ENCODE measurements at regions not wholly inside any gene's neighbourhood (a gene's known extent, or its start where the extent isn't known, plus 50 kb on each side); places are given as distances from the start of the nearest gene placed in this dataset.

DNA sequence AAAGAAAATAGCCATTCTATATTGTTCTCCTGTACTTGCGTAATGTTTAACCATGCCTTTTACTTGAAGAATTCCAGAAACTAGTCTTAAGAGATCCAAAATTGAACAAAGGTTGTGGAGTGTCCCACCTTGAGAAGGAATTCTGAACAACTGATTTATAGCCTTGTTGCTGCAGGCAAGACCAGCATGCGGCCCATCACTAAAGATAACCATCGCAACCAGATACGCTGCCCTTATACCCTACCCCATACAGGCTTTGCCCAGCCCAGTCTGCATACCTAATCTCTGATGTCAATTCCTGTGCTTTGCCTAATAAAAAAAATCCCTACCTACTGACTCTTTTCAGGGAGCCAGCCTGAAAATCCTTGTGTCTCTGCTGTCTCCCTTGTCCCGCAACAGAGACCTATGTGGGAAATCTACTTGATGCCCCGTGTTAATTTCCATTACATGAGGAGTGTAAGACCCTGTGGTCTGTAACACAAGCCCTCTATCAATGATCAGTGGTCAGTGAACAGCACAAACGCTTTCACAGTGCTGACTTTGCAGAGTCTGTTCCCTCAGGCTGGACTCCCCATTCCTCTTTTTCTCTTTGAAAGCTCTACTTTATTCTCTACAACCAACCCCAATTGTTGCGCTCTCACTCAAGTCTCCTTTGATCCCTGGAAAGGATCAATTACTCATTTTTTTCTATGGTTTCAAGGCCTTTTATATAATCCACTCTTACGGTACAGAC is 125.7 kb upstream of the BTBD3 start:
- TF ChIP-seq, protein P1, sequence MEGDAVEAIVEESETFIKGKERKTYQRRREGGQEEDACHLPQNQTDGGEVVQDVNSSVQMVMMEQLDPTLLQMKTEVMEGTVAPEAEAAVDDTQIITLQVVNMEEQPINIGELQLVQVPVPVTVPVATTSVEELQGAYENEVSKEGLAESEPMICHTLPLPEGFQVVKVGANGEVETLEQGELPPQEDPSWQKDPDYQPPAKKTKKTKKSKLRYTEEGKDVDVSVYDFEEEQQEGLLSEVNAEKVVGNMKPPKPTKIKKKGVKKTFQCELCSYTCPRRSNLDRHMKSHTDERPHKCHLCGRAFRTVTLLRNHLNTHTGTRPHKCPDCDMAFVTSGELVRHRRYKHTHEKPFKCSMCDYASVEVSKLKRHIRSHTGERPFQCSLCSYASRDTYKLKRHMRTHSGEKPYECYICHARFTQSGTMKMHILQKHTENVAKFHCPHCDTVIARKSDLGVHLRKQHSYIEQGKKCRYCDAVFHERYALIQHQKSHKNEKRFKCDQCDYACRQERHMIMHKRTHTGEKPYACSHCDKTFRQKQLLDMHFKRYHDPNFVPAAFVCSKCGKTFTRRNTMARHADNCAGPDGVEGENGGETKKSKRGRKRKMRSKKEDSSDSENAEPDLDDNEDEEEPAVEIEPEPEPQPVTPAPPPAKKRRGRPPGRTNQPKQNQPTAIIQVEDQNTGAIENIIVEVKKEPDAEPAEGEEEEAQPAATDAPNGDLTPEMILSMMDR (IDR thresholded peaks at IDR 0.05; ENCODE audit: insufficient read depth, low read length, poor library complexity, severe bottlenecking): no peak
- Histone ChIP-seq H3K36me3 (ENCODE audit: control insufficient read depth, insufficient read depth, low read length) (no peaks in the 10 kb centered on the region), H3K27me3 (replicated peaks; ENCODE audit: control insufficient read depth, insufficient read depth, low read length) (no peaks in the 10 kb centered on the region), H3K4me3 (replicated peaks; ENCODE audit: low read depth, low read length) (no peak overlapping the region)
- DNase-seq (ENCODE audit: extremely low read depth, insufficient read length): no peak

DNA sequence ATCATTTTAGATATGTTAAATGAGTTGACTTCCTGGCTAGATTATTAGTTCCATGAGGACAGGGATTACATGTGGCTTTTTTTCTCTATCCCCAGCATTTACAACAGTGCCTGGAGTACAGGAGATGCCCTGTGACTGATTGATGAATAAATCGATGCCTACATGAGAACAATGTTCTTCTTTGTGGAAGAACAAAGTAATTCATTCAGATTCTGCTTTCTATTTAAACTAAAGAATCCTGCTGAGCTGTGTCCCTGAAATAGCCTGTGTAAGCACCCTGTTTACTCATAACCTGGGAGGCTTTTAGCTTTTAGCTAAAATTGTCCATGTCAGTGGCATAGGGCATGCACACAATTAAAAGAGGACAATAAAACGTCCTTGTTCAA is 125.1 kb upstream of the BTBD3 start:
- H3K27me3 ChIP-seq (replicated peaks; ENCODE audit: control insufficient read depth, insufficient read depth, low read length): no peaks in the 10 kb centered on the region
- H3K36me3 ChIP-seq (ENCODE audit: control insufficient read depth, insufficient read depth, low read length): no peaks in the 10 kb centered on the region
- no peak overlapping the region for H3K4me3 ChIP-seq (replicated peaks; ENCODE audit: low read depth, low read length)
- no peak for DNase-seq (ENCODE audit: extremely low read depth, insufficient read length)
- TF ChIP-seq, protein P1 (IDR thresholded peaks at IDR 0.05; ENCODE audit: insufficient read depth, low read length, poor library complexity, severe bottlenecking): no peak

DNA sequence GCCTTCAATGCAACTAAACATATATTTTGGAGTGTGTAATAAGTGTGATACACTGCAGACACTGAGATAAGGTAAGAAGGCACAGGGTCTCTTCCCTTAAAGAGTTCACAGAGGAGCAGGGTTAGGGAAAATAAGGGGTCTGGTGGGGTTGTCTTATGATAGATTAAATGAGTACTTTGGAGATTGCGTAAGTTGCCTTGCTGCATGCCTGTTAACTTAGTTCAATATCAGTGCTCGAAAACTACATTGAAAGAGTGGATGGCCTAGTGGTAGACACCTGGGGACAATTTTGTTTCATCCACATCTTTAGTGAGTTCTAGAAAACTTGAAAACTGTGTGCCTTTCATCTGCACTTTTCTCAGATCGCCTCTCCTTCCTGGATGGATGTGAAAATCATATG is 123.2 kb upstream of the BTBD3 start:
- no peak for DNase-seq (ENCODE audit: extremely low read depth, insufficient read length)
- H3K4me3 ChIP-seq (replicated peaks; ENCODE audit: low read depth, low read length): no peak overlapping the region
- no peaks in the 10 kb centered on the region for H3K36me3 ChIP-seq (ENCODE audit: control insufficient read depth, insufficient read depth, low read length)
- no peaks in the 10 kb centered on the region for H3K27me3 ChIP-seq (replicated peaks; ENCODE audit: control insufficient read depth, insufficient read depth, low read length)
- TF ChIP-seq, protein P1 (IDR thresholded peaks at IDR 0.05; ENCODE audit: insufficient read depth, low read length, poor library complexity, severe bottlenecking): no peak

DNA sequence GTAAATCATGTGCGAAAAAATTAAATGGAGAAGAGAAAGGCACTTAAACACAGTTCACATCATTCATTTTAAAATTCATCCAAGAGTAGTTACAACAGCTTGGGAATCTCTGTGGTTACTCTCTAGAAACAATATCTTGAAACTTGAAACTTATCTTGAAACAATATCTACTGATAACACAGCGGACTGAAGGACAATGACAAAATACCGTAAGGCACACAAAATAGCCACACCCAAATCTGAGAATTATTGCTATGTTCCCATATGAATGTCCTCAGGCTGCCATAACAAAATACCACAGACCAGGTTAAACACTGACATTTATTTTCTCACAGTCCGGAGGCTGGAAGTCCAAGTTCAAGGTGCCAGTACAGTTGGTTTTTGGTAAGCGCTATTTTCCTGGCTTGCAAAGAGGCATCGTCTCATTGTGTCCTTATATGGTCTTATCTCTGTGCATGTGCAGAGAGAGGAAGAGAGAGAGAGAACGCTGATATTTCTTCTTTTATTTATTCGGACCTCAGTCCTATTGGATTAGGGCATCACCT is 122.5 kb upstream of the BTBD3 start:
- Histone ChIP-seq H3K27me3 (replicated peaks; ENCODE audit: control insufficient read depth, insufficient read depth, low read length) (no peaks in the 10 kb centered on the region), H3K36me3 (ENCODE audit: control insufficient read depth, insufficient read depth, low read length) (no peaks in the 10 kb centered on the region), H3K4me3 (replicated peaks; ENCODE audit: low read depth, low read length) (no peak overlapping the region)
- DNase-seq (ENCODE audit: extremely low read depth, insufficient read length): no peak
- TF ChIP-seq, protein P1 (IDR thresholded peaks at IDR 0.05; ENCODE audit: insufficient read depth, low read length, poor library complexity, severe bottlenecking): no peak

DNA sequence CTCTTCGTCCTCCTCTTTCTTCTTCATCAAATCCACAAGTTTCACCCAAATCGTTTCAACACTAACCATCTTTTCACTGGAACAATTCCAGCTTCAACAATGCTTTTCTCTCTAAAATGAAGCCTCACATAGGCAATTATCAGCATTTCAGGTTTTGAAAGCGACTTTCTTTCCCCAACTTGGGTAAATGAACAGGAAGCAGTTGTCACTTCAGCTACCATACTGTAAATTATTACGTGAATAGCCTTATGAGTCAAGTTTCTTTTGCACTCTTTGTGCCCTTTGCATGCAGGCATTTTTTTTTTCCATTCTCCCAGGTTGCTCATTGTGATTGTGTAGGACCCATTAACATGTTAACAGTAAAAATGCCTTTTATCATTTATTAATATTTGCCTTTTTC is 121.7 kb upstream of the BTBD3 start:
- TF ChIP-seq, protein P1 (IDR thresholded peaks at IDR 0.05; ENCODE audit: insufficient read depth, low read length, poor library complexity, severe bottlenecking): no peak
- Histone ChIP-seq H3K27me3 (replicated peaks; ENCODE audit: control insufficient read depth, insufficient read depth, low read length) (no peaks in the 10 kb centered on the region), H3K36me3 (ENCODE audit: control insufficient read depth, insufficient read depth, low read length) (no peaks in the 10 kb centered on the region), H3K4me3 (replicated peaks; ENCODE audit: low read depth, low read length) (no peak overlapping the region)
- DNase-seq (ENCODE audit: extremely low read depth, insufficient read length): no peak
